ENCODE measurements at regions not wholly inside any gene's neighbourhood (a gene's known extent, or its start where the extent isn't known, plus 50 kb on each side); places are given as distances from the start of the nearest gene placed in this dataset.

DNA sequence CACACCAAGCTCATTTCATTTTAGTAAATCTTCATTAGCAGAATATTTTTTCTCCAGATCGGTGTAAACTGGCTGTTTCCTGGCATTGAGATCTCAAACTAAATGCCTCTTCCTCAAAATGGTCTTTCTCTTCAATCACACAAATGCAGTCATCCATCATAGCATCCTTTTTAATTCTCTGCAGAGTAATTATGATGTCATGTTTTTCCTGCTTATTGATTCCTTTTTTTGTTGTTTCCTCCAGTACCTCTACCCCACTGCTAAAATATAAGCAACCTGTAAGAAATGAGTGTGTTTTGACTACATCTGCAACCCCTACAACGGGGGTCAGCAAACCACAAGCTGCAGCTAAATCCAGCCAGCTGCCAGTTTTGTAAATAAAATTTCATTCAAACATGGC, 65.6 kb upstream of the TOM1L1 start:
- TF ChIP-seq, protein P1, sequence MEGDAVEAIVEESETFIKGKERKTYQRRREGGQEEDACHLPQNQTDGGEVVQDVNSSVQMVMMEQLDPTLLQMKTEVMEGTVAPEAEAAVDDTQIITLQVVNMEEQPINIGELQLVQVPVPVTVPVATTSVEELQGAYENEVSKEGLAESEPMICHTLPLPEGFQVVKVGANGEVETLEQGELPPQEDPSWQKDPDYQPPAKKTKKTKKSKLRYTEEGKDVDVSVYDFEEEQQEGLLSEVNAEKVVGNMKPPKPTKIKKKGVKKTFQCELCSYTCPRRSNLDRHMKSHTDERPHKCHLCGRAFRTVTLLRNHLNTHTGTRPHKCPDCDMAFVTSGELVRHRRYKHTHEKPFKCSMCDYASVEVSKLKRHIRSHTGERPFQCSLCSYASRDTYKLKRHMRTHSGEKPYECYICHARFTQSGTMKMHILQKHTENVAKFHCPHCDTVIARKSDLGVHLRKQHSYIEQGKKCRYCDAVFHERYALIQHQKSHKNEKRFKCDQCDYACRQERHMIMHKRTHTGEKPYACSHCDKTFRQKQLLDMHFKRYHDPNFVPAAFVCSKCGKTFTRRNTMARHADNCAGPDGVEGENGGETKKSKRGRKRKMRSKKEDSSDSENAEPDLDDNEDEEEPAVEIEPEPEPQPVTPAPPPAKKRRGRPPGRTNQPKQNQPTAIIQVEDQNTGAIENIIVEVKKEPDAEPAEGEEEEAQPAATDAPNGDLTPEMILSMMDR (IDR thresholded peaks at IDR 0.05; ENCODE audit: low read length): no peak
- no peak for TF ChIP-seq EZH2 (IDR thresholded peaks at IDR 0.05; ENCODE audit: borderline replicate concordance, low read length)

All from OCI-LY1 (cell line).